Prostate gland (tissue), 1 donor: ENCODE measurements at regions not wholly inside any gene's neighbourhood (a gene's known extent, or its start where the extent isn't known, plus 50 kb on each side); places are given as distances from the start of the nearest gene placed in this dataset.

Experiments used
- POLR2A ChIP-seq: fragments of 450-650 bp; IDR thresholded peaks from one replicate; pipeline ENCODE4 v1.6.1; 2016; ENCODE audit warnings: antibody characterized with exemption, mild to moderate bottlenecking
- POLR2AphosphoS5 ChIP-seq: sonication (generic); formaldehyde crosslinking; IDR thresholded peaks from one replicate; pipeline ENCODE4 v1.6.1; 2017; ENCODE audit warnings: antibody characterized with exemption

DNA sequence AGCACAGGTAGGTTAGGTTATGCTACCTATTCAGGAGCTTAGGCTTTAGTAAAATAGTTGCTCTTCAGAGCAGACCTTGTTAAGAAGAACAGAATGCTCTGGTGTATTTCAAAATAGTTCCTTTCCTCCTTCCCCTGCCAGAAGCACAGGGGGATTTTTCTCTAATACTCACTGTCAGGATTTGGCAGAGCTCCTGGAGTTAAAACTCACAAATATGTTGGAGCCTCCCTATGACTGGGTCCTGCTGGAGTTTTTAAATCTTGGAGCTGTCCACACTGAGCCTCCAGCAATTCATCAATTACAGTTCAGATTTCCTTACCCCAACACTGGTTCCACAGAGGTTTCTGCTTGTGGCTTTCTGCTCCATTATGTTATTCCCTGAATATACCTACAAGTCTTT is 1233.8 kb upstream of the WWC1 start:
- TF ChIP-seq POLR2A (no peak), POLR2AphosphoS5 (no peak)
